H1 (cell line): ENCODE measurements at regions not wholly inside any gene's neighbourhood (a gene's known extent, or its start where the extent isn't known, plus 50 kb on each side); places are given as distances from the start of the nearest gene placed in this dataset.

Experiments used
- CTCF ChIA-PET: fragments of 300-600 bp; sonication (Branson Sonifier 250); formaldehyde crosslinking; loops from one replicate; lab custom pipeline; 2021; ENCODE audit not compliant: partially characterized antibody; lab: Charles Lee
- POLR2A ChIA-PET: fragments of 300-600 bp; sonication (Branson Sonifier 250); formaldehyde crosslinking; loops from one replicate; lab custom pipeline; 2021; ENCODE audit warnings: inconsistent platforms; ENCODE audit not compliant: partially characterized antibody; lab: Charles Lee
- DNase-seq, 2 experiments: peaks; one replicate each; pipeline versions ENCODE4 v3.0.0 to v3.0.0-alpha.2; 2010 to 2022; ENCODE audit warnings: low spot score in 2 of 2, low read depth in 1 of 2, mixed read lengths in 1 of 2
- FAIRE-seq: peaks from 2 replicates; lab custom pipeline; 2011; peaks lifted over from hg19 to GRCh38; lab: Jason Lieb, UNC
- H2AFZ ChIP-seq: 2 replicates; pipeline ENCODE4 v1.8.1; 2012; ENCODE audit warnings: low read length, inconsistent platforms
- H2AK5ac ChIP-seq: 2 replicates; pipeline ENCODE4 v1.6.1; 2013; ENCODE audit warnings: low read depth, low read length
- H2BK120ac ChIP-seq: replicated peaks from 2 replicates; pipeline ENCODE3; 2013; ENCODE audit warnings: low read depth, low read length, inconsistent platforms
- H2BK12ac ChIP-seq: 2 replicates; pipeline ENCODE4 v1.6.1; 2013; ENCODE audit warnings: low read depth, low read length
- H2BK15ac ChIP-seq: 2 replicates; pipeline ENCODE4 v1.6.1; 2013; ENCODE audit warnings: low read length
- H2BK20ac ChIP-seq: 2 replicates; pipeline ENCODE4 v1.6.1; 2013; ENCODE audit warnings: low read length
- H2BK5ac ChIP-seq: 2 replicates; pipeline ENCODE4 v1.6.1; 2013; ENCODE audit warnings: low read depth, low read length
- H3K14ac ChIP-seq: 2 replicates; pipeline ENCODE4 v1.6.1; 2013; ENCODE audit warnings: inconsistent platforms; ENCODE audit not compliant: insufficient read length
- H3K18ac ChIP-seq: 2 replicates; pipeline ENCODE4 v1.6.1; 2013; ENCODE audit warnings: low read length; ENCODE audit errors: extremely low read depth
- H3K23ac ChIP-seq: 2 replicates; pipeline ENCODE4 v1.6.1; 2013; ENCODE audit warnings: inconsistent platforms; ENCODE audit not compliant: insufficient read length
- H3K23me2 ChIP-seq: 2 replicates; pipeline ENCODE4 v1.6.1; 2013; ENCODE audit warnings: low read depth, low read length
- H3K27ac ChIP-seq: 2 replicates; pipeline ENCODE4 v1.6.1; 2011; ENCODE audit warnings: low read depth, low read length, inconsistent platforms
- H3K27me3 ChIP-seq, 4 experiments: replicated peaks in 1 of 4; 1 replicate in 1 of 4; 2 replicates in 3 of 4; pipeline versions ENCODE4 v1.6.1 to v1.8.1; 2011 to 2013; ENCODE audit warnings: low read length in 3 of 4, mild to moderate bottlenecking in 3 of 4, inconsistent platforms in 2 of 4, mixed read lengths in 2 of 4, moderate library complexity in 1 of 4; ENCODE audit not compliant: control insufficient read depth in 3 of 4, insufficient read depth in 3 of 4; ENCODE audit errors: extremely low read depth in 1 of 4
- H3K36me3 ChIP-seq, 4 experiments: 2 replicates each; pipeline versions ENCODE4 v1.6.1 to v1.8.1; 2011 to 2013; ENCODE audit warnings: mild to moderate bottlenecking in 4 of 4, low read length in 3 of 4, moderate library complexity in 2 of 4, control low read depth in 1 of 4, inconsistent platforms in 1 of 4; ENCODE audit not compliant: insufficient read depth in 4 of 4, control insufficient read depth in 2 of 4
- H3K4ac ChIP-seq: replicated peaks from 2 replicates; pipeline ENCODE3; 2013; ENCODE audit warnings: low read length, low read depth, mixed read lengths, inconsistent platforms; ENCODE audit not compliant: insufficient read length
- H3K4me1 ChIP-seq, 4 experiments: replicated peaks in 1 of 4; 1 replicate in 1 of 4; 2 replicates in 3 of 4; pipeline versions ENCODE4 v1.6.1 to v1.8.1; 2011 to 2013; ENCODE audit warnings: low read length in 3 of 4, inconsistent platforms in 2 of 4, mixed read lengths in 1 of 4; ENCODE audit not compliant: insufficient read depth in 4 of 4, control insufficient read depth in 3 of 4
- H3K4me2 ChIP-seq, 2 experiments: 2 replicates each; pipeline versions ENCODE4 v1.6.1 to v1.8.1; 2011 to 2013; ENCODE audit warnings: low read depth in 2 of 2, low read length in 2 of 2, control low read depth in 1 of 2, inconsistent platforms in 1 of 2, mild to moderate bottlenecking in 1 of 2; ENCODE audit not compliant: insufficient read depth in 1 of 2
- H3K4me3 ChIP-seq, 4 experiments: fragments of 200-600, 300-600 bp in 1 of 4; sonication (generic), shearing (Covaris generic), sonication (Bioruptor Twin) in 1 of 4; 2 replicates each; pipeline versions ENCODE4 v1.5.1 to v1.8.1; 2011 to 2016; ENCODE audit warnings: low read length in 4 of 4, low read depth in 3 of 4, control low read depth in 2 of 4, inconsistent platforms in 2 of 4, mild to moderate bottlenecking in 2 of 4, mixed read lengths in 1 of 4, moderate library complexity in 1 of 4; ENCODE audit not compliant: insufficient read depth in 2 of 4; ENCODE audit errors: extremely low read depth in 1 of 4
- H3K56ac ChIP-seq: replicated peaks from 2 replicates; pipeline ENCODE3; 2013; ENCODE audit warnings: low read depth, mild to moderate bottlenecking, mixed read lengths, low read length, inconsistent platforms; ENCODE audit not compliant: insufficient read length
- H3K79me1 ChIP-seq: 2 replicates; pipeline ENCODE4 v1.6.1; 2013; ENCODE audit warnings: low read depth, low read length, control low read depth
- H3K79me2 ChIP-seq, 2 experiments: 2 replicates each; pipeline versions ENCODE4 v1.6.1 to v1.8.1; 2012 to 2013; ENCODE audit warnings: low read length in 2 of 2, mild to moderate bottlenecking in 2 of 2, inconsistent platforms in 1 of 2; ENCODE audit not compliant: insufficient read depth in 2 of 2, control insufficient read depth in 1 of 2
- H3K9ac ChIP-seq, 4 experiments: replicated peaks in 1 of 4; 1 replicate in 1 of 4; 2 replicates in 3 of 4; pipeline versions ENCODE4 v1.6.1 to v1.8.1; 2011 to 2013; ENCODE audit warnings: low read depth in 3 of 4, low read length in 3 of 4, control low read depth in 2 of 4, mild to moderate bottlenecking in 2 of 4, moderate library complexity in 2 of 4, inconsistent platforms in 1 of 4; ENCODE audit errors: extremely low read depth in 1 of 4
- H3K9me3 ChIP-seq, 2 experiments: 2 replicates each; pipeline versions ENCODE4 v1.6.1 to v1.8.1; 2012 to 2013; ENCODE audit warnings: mild to moderate bottlenecking in 2 of 2, moderate library complexity in 2 of 2, control low read depth in 1 of 2, inconsistent platforms in 1 of 2, low read depth in 1 of 2, low read length in 1 of 2, mixed read lengths in 1 of 2; ENCODE audit not compliant: insufficient read depth in 2 of 2
- H4K20me1 ChIP-seq, 2 experiments: replicated peaks in 1 of 2; 2 replicates each; pipeline versions ENCODE3 to v1.8.1; 2011 to 2013; ENCODE audit warnings: inconsistent platforms in 2 of 2, low read length in 2 of 2, mild to moderate bottlenecking in 1 of 2; ENCODE audit not compliant: insufficient read depth in 2 of 2, control insufficient read depth in 1 of 2
- H4K5ac ChIP-seq: 2 replicates; pipeline ENCODE4 v1.6.1; 2013; ENCODE audit warnings: low read length, low read depth, mixed read lengths, inconsistent platforms; ENCODE audit not compliant: insufficient read length
- H4K8ac ChIP-seq: 2 replicates; pipeline ENCODE4 v1.8.0; 2013; ENCODE audit warnings: mild to moderate bottlenecking, moderate library complexity, low read length, inconsistent platforms; ENCODE audit not compliant: insufficient read depth; ENCODE audit errors: extremely low read depth
- H4K91ac ChIP-seq: replicated peaks from 2 replicates; pipeline ENCODE3; 2013; ENCODE audit warnings: low read length, mixed read lengths, inconsistent platforms; ENCODE audit not compliant: insufficient read length
- RFX5 ChIP-seq: IDR thresholded peaks from 2 replicates; pipeline ENCODE4 v1.6.1; 2011; ENCODE audit warnings: low read depth, low read length, improper control_type of control experiment, borderline replicate concordance
- SUZ12 ChIP-seq: fragments of 200-600 bp; sonication (generic); IDR thresholded peaks from 2 replicates; pipeline ENCODE4 v1.6.1; 2012; ENCODE audit warnings: mild to moderate bottlenecking, inconsistent platforms, low read length, moderate library complexity, mixed read lengths
- TEAD4 ChIP-seq: IDR thresholded peaks from 2 replicates; pipeline ENCODE4 v1.6.1; 2012; ENCODE audit warnings: low read depth, low read length, inconsistent platforms, mixed read lengths
- ZNF274 ChIP-seq: IDR thresholded peaks from 2 replicates; pipeline ENCODE4 v1.7.0; 2012; ENCODE audit warnings: low read length, borderline replicate concordance; ENCODE audit errors: extremely low read depth
- WGBS, 2 experiments: shearing (Covaris generic) in 1 of 2; methylation state at CpG; one replicate each; pipeline versions ENCODE4 v1.1.6 to v1.1.7; 2013 to 2015; ENCODE audit warnings: low lambda C conversion rate in 2 of 2, mixed read lengths in 2 of 2, inconsistent platforms in 1 of 2, low coverage in 1 of 2, missing lambda C conversion rate in 1 of 2; ENCODE audit not compliant: insufficient replicate concordance in 2 of 2, insufficient coverage in 1 of 2, insufficient read length in 1 of 2; ENCODE audit errors: extremely low coverage in 1 of 2, missing lambda C conversion rate in 1 of 2; 5-methylcytosine and 5-hydroxymethylcytosine counted together

DNA sequence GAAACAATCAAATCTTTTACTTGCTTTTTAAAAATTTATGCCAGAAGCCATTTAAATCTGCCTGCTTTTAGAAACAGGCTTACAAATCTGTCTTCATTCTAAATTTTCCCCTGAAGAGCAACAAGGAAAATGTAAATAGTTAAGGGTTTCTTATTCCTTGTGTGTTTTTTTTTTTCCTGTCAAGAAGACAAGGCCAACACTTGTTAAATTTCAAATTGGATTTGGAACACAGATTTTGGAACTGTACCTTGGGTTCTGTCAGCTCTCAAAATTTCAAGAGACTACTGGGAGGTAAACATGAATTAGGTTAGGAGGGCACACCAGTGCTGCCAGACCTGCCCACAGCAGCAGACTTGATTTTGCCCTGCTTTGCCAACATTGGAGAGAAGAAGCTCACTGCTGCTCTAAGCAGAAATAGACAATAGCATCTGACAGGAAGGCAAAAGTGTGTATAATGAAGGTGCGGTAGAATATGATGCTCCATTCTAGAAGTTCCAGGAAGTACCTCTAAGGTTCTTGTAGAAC is 121.7 kb downstream of the NHLRC3 start:
- Histone ChIP-seq H2BK120ac (no peak overlapping the region), H2BK5ac (no peak overlapping the region), H3K4me1 (no peaks in the 10 kb centered on the region), H2BK20ac (no peak overlapping the region), H3K9me3 (no peaks in the 10 kb centered on the region), H3K23ac (no peak overlapping the region), H2BK15ac (no peak overlapping the region), H2AK5ac (no peak overlapping the region), H4K91ac (no peak overlapping the region), H3K4me2 (no peak overlapping the region), H3K27ac (no peak overlapping the region), H2BK12ac (no peak overlapping the region), H3K9ac (no peak overlapping the region), H4K8ac (no peak overlapping the region), H3K4me3 (no peak overlapping the region), H3K27me3 (no peaks in the 10 kb centered on the region), H4K20me1 (no peaks in the 10 kb centered on the region), H3K79me2 (no peaks in the 10 kb centered on the region), H3K14ac (no peak overlapping the region), H3K56ac (no peak overlapping the region), H3K23me2 (no peaks in the 10 kb centered on the region), H3K79me1 (no peaks in the 10 kb centered on the region), H3K36me3 (no peaks in the 10 kb centered on the region), H3K4ac (no peak overlapping the region), H2AFZ (no peak overlapping the region), H4K5ac (no peak overlapping the region), H3K18ac (no peak overlapping the region)
- WGBS, 2 experiments = 100% methylated on average over 1 of the region's 1 CpG; no CpG with 5 or more reads in 1 of the 2 experiments
- ChIA-PET CTCF (interaction anchor here (0.9 to 9.8 kb wide), 5 partner anchors 14 to 456 kb away, joined by 3 to 50 read pairs (median 4); no protein-coding TSS in a partner anchor), POLR2A (no interaction called here)
- FAIRE-seq (no peak), DNase-seq (no peak)
- TF ChIP-seq ZNF274 (no peak), SUZ12 (no peak), TEAD4 (no peak), RFX5 (no peak)
